Fibroblast of skin of right quadriceps (primary cell): ENCODE measurements at regions not wholly inside any gene's neighbourhood (a gene's known extent, or its start where the extent isn't known, plus 50 kb on each side); places are given as distances from the start of the nearest gene placed in this dataset.

Experiments used
- DNase-seq: peaks from one replicate; pipeline ENCODE4 v3.0.0-alpha.2; 2013

DNA sequence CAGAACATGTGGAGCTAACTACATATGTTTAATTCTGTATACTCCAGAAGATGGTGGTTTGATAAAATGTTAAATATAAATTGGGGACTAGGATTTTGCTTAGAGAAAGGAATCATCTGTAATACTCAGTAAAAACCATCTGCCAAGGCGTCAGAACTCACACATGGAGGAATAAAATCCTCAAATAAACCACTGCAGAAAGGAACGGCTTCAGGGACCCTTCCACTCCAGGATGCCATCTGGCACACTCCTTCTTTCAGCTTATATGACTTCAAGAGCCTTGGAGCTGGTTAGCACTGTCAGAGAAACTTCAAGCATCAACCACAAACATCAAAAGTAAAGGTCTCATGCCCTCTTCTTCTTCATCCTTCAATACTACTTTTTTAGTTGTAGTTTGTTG lies 360.6 kb downstream of the PLK2 start:
- DNase-seq, result no peak

DNA sequence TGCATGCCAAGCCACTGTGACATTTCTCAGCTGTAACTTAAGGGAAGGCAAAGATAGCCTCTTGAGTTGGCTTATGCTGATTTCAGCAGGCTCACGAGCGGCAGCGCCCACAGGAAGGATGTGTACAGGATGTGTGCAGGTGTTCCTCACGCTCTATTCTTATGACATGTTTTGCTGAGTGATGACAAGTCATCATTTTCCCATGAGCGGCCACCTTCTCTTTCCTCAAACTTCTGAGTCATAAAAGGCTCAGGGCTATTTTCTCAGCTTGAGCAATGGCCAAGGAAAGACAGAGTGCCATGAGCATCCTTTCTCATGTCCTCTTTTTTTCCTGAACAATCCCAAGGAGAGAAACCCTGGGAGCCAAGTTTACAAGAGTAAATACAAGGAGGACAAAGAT lies 365.9 kb downstream of the PLK2 start:
- DNase-seq, result no peak

DNA sequence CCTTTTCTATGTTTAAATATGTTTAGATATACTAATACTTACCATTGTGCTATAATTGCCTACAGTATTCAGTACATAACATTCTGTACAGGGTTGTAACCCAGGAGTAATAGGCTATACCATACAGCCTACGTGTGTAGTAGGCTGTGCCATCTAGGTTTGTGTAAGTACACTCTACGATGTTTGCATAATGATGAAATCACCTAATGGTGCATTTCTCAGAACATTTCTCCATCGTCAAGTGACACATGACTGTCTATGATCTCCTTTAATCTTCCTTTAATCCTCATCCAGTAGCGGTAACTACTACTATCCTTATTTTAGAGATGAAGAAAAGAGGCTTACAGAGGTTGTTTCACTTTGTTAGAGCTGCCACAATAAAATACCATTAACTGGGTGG lies 369.2 kb downstream of the PLK2 start:
- no peak for DNase-seq

DNA sequence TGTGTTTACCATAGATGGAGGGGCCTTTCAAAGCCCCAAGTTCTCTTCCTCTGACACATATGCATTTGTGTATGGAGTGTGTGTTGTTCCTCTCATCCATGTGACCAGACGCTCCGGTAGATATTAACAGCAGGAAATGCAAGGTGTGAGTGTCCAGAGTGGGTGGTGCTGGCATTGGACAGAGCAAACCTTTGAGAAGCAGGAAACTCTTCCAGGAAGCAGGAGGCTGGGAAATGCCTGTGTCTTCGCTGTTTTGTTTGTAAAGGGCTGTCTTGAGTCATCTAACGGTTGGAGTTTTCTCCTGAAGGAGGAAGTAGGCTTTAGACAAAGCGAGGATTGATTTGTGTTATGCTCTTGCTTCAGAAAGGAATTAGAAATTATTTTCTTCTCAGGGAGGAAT lies 370.9 kb downstream of the PLK2 start:
- DNase-seq, result no peak

DNA sequence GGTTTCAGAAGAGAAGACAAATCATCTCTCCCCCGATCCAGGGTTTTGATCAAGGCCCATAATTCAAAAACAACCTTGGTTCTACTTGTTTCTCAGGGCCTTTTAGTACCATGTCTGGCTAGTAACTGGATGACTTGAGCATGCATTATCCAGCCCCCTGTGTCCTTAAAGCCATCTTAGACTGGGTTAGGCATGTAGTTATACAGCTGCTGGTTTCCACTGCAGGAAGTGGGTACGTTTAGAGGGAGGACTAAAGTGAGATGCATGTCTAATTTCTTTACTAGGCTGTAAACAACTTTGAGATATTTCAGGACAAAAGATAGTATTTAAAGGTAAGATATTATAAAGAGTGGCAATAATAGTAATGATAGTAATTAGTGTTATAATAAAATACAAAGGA lies 372.0 kb downstream of the PLK2 start:
- DNase-seq, result no peak

DNA sequence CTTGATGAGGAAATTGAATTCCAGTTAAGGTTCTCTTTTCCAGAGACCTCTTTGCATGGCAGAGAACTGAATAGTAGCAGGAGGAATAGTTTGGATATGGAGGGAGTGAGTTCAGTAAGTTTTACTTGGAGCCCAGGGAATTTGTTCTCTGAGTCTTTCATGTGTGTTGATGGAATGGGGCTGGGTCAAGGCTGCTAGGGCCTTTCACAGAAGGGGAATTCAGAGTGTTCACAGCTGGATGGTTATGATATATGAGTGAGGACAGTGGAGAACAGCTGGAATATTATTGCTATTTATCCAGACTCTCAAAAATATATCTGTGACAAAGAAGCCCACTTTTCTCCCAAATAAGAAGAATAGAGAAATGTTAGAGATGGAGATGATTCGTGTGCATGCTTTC lies 372.8 kb downstream of the PLK2 start:
- no peak for DNase-seq

DNA sequence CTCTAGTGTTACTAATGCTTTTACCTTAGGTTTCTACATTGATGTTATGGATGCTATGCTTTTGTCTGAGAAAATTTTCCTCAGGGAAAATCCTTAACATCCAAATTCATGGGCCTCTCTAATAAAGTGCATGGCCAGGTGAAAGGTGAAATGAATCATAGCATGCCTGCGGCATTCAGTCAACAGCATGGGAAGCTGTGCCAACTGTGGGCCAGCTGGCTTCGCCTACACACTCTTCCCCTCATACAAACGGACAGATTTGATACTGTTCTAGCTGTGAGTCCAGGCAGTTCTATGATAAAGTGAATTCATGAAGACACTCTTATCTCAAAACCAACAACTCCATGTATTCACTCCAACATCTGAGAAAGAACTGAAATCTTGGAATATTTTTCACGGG lies 374.1 kb downstream of the PLK2 start:
- DNase-seq, result no peak

DNA sequence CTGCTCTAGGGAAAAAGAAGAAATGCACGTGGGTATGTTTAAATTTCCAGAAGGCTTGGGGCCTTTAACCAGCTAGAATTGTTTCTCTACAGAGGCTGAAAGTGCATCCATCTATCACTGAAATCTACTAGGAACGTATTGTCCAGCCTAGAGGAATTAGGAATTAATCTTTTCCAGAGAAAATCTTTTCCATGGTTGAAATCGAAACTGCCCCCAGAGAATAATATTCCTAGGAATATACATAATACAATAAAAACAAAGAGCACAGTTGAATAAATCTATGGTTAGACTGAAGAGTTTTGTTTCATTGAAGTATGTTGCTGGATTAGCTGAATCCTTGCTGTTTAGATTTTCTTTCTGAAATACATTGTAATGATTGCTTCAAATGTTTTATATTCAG lies 378.5 kb downstream of the PLK2 start:
- no peak for DNase-seq

DNA sequence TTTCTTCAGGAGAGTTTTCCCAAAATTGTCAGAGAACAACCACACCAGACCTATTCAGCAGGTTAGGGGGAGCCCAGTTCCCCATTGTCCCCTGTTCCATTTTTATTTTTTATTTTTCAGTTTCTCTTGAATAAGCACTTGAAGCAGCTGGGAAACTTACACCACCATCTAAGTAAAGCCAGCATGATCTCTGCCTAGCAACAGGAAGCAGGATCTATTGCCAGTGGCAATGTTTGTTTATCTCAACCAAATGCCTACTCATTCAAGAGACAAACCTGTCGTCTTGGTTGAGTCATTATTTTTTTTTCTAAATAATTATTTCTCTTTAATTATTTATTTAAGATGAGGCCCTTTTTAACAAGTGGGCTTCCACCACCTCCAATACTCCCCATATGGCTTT lies 379.3 kb downstream of the PLK2 start:
- no peak for DNase-seq

DNA sequence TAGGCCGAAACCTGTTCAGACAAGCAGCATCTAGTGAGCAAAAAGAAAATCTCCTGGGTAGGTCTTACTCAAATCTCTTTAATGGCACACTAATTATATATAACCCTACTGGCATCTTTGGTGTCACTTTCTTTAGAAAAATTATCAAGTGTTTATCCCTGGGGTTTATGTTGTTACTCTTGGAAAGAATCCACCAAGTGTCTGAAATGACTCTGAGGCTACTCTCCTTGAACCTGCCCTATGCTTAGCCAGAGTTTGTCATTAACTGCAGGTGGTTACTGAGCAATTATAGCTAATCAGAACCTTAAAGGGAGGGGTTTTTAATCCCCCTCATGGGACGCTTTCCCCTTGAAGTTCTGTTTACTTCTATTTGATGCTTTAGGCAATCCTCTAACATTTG lies 381.9 kb downstream of the PLK2 start:
- DNase-seq, result no peak

DNA sequence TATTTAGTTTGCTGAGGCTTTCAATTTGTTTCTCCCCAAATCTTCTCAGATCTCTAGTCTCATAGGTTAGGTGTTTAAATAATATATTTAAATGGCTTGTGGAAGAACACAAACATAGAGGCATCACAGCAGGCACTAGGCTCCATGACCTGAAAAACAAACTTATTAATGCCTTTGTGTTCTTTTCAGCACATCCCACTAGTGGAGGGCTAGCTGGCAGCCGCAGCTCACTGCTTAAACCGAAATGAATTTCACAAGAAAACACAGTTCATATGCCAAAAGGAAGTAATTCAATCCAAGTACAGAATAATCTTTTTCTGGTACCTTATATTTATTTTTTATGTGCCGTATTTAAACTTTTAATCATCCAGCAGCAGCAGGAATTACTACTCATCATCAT lies 382.5 kb downstream of the PLK2 start:
- no peak for DNase-seq

DNA sequence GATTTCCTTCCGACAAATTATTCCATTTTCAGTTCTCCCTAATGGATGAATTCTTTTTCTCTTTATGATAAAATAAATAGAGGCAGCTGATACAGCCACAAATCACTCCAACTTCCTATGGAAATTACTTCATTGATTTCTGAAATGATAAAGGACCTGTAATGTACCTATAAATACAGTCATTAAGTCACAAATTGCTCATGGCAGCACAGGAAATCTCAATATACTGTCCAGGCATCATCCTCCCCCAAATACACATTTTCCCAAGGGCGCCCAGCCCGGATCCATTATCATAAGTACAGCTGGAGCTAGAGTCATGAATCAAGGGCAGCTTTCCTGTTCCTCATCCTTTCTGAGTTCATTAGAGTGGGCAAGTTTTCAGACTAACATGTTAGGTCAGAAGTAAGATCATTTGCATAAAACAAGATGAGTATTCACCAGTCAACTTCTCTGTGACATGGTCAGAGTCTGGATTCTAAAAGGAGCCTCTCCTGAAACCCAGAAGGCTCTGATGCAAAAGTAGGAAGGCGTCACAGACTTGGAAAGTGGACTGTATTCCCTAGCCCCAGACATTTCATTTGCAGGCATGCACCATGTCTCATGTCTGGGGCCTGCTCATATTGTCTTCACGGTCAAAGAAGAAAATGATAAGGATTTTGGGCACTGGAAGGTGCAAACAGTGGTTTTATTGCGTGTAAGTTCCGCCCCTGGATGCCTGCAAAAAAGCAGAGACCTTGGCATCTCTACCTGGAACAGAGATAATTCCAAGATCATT lies 383.2 kb downstream of the PLK2 start:
- DNase-seq, result no peak

DNA sequence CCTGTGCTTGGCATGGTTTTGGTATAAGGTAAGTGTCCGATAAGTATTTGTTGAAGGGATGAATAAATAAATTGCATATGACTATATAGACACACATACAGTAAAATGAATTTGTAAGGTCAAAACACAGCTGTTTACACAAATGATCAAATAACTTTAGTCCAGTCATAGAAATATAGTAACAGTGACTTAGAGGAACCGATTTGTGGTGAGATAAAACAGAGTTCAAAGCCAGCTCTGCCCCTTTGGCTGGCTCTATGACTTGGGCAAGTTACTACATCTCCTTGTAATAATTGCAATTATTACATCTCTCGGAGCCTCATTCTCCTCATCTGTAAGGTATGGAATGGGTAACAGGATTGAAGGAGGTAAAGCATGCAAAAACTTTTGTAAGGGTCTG lies 384.0 kb downstream of the PLK2 start:
- no peak for DNase-seq

DNA sequence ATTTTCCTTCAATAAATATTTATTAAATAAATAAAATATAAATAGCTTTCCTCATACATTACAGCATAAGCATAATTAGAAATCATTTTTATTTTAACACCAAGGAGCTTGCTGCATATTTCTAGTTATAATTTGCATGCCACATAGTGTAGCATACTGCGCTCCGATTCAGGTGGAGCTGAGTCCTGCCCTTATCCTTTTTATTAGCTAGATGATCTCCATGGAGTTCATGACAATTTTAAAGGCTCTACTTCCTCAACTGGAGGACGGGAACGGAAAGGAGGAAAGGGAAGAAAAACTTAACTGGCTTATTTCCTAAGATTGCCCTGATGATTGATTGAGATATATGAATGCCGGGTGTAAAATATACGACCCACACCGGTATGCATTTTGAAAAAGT lies 385.2 kb downstream of the PLK2 start:
- DNase-seq, result no peak

DNA sequence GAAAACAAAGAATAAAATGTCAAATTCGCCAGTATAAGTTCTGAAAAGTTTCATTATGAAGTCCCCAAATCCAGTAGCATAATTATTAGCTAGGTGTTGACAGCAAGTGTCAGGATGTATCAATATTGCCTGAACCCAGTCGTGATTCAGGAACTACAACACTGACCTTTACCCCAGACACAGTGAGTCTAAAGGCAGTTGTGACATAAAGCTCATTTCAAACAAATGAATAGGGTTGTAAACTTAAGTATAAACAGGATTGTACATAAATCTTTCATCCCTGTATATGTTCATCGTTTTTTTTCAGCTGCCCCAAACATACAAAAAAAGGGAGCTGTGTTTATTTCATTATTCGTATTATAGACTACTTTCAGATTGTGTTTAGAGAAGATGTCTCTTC lies 385.7 kb downstream of the PLK2 start:
- no peak for DNase-seq

DNA sequence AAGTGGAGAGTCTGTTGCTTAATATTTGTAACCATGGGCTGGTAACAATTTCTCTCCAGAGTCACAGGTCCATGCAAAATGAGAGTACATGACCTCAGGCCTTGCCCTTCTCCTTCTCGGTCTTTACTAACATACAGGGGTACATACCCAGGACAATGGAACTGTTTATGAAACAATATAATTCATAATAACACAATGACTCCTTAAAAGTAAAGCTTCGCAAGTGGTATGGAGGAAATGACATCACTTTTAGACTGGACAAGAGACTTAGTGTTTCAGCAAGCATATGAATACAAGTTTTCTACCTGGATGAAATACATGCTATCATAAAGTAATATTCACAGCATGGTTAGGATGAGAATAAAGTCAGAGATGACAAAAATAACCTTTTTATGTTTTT lies 386.6 kb downstream of the PLK2 start:
- no peak for DNase-seq

DNA sequence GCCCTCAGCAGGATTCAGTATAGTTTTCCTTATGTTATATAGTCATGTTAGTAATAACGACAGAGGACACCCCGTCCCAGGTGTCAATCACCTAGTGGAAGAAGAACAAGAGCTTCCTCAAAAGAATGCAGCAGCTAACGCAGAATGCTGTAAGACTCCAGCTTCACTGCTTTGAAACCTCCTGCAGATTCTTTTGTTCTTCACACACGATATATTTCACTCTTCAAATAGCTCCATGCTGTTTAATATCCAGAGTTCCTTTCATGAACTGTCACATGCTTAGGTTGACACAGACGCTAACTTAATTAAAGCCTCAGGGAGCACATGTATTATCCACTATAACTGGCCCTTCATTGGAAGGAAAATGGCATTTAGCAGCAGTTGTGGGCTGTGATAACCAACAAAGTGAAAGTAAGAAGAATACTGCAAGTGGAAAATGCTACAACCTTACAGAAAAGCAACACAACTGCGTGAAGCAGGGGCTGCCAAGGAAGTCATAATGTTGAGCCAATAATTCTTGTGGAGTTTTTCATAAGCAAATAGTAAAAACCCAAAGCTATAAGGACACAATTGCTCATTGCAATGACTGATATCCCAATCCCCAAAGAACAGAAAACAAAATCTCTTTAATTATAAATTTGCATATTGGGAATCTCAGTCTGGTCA lies 387.5 kb downstream of the PLK2 start:
- DNase-seq, result no peak

DNA sequence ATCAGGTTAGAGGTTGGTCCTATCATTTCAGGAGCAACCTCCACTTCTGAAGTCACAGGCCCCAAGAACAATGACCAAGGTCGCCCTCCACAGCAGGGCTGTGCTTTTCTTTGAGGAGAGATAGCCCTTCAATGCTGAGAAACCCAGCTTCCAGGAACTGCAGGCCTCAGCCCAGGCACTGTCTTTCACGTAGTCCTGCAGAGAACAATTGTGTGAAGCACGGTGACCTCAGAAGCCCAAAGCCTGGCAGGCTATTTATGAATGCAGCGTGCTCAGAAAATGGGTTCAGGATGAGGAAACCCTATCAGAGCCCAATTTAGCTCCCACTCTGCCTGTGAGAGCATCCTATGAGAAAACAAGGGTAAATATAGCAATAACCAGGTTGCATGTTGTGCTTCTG lies 388.3 kb downstream of the PLK2 start:
- DNase-seq, result no peak

DNA sequence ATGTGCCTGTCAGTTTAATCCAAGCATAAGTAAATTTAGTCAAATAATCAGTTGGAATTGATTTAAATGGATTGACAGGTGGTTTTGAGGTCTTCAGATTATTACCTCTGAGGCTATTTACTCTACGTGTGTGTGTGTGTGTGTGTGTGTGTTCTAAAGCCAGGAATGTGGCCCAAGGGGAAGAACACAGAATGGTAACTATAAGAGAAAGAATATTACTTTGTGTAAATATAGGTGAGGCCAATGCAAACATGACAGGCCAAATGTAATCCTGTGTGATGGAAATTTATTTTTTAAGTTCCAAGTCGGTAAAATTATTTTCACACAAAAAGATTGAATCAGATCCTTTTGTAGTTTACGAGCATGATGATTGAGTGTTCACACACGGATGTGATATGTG lies 390.0 kb downstream of the PLK2 start:
- DNase-seq, result no peak

DNA sequence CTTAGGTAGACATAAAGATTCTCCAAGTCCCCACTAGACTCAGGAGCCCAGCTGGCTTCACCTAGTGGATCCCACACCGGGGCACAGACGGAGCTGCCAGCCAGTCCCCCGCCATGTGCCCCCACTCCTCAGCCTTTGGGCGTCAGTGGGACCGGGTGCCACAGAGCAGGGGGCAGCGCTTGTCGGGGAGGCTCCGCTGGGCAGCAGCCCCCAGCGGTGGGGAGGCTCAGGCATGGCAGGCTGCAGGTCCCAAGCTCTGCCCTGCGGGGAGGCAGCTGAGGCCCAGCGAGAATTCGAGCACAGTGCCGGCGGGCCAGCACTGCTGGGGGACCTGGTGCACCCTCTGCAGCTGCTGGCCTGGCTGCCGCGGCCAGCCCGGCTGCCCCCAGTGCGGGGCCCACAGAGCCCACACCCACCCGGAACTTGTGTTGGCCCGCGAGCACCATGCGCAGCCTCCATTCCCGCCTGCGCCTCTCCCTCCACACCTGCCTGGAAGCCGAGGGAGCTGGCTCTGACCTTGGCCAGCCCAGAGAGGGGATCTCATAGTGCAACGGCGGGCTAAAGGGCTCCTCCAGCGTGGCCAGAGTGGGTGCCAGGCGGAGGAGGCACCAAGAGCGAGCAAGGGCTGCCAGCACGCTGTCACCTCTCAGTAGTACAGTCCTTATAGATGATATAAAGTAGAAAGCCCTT lies 390.7 kb downstream of the PLK2 start:
- no peak for DNase-seq

DNA sequence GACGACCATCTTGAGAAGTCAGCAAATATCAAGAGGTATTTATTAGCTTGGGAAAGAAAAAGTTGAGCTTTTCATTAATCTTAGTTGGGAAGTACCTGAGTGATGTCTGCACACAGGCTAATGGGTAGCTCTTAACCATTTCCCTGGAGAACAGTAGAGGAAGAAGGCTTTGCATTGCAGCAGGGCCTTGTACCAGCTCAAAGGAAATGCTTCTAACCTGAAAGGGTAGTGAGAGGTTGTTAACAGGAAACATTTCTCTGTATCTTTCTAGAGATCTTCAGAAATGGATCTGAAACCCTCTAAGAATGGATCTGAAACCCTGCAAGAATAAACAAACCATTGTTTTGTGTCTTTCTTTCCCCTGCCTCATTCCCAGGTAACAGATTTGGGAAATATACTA lies 393.3 kb downstream of the PLK2 start:
- DNase-seq, result no peak

DNA sequence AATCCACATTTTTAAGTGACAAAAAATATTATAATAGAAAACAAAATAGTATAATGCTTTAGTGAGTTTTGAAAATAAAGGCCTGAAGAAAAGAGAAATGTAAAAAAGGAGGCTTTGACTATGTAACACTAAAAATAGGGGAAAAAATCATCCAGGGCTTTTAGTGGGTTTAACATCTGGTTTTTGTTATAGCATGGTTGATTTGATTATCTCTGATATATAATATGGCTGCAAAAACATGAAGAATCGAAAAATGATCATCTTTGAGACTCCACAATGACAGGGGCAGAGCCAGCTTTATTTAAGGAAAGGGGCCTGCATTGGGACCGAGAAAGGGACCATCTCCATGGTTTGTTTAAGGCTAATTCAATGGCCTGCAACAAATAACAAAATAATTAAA lies 393.8 kb downstream of the PLK2 start:
- no peak for DNase-seq

DNA sequence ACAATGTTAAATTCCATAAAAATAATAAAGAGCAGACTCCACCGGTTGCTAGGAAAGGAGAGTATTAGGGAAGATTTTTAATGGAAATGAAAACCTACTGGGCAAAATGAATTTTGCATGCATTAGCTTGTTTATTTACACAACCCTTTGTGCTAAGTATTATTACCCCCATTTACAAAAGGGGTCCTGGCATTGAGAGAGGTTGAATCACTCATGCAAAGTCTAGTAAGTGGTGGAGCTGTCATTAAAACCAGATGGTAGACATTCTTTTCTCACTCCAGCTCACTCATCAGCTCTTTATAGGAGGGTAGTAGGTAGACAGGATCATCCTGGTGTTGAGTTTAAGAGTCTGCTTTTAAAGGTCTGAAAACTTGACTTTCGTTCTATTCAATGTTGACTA lies 395.1 kb downstream of the PLK2 start:
- DNase-seq, result peak; percentile 89

DNA sequence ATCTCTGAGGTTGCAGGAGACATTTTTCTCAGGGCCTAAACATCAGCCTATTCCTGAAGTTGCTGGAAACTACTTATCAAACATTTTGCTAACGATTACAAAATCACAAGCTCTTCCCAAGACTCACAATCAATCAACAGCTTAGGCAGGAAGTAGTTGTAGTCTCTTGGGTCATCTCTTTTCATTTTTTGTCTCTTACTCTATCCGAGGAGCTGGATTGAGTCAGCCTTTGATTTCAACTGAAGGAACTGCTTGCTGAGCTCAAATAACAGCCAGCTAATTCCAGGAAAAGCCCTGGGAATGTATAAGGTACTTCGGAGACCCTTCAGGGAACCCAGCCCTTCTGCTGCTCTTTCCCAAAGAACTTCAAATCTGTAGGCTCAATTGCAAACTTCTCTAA lies 398.9 kb downstream of the PLK2 start:
- peak; percentile 83 for DNase-seq
